ENCODE measurements at regions not wholly inside any gene's neighbourhood (a gene's known extent, or its start where the extent isn't known, plus 50 kb on each side); places are given as distances from the start of the nearest gene placed in this dataset.

DNA sequence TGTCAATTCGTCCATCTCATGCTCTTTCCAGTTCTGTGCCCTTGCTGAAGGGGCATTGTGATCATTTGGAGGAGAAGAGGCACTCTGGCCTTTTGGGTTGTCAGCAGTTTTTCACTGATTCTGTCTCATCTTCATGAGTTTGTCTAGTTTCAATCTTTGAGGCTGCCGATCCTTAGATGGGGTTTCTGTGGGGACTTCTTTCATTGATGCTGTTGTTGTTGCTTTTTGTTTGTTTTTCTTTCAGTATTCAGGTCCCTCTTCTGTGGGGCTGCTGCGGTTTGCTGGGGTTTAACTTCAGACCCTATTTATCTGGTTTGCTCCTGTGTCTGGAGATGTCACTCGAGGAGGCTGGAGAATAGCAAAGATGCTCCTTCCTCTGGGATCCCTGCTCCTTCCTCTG is 224.3 kb downstream of the JRKL start:
- H3K27me3 Mint-ChIP-seq (ENCODE audit: low read depth in 3 of 3) = no peaks in the 10 kb centered on the region
- DNase-seq = no peak
- 100% methylated on average over 1 of the region's 4 CpGs for WGBS (ENCODE audit: insufficient coverage)
- H3K4me3 Mint-ChIP-seq = no peak overlapping the region
- Histone ChIP-seq H3K4me1 (ENCODE audit: control insufficient read depth in 1 of 2, insufficient read depth in 2 of 2, low read length in 2 of 2) (no peaks in the 10 kb centered on the region), H3K36me3 (replicated peaks in 1 of 2; ENCODE audit: control insufficient read depth in 1 of 2, insufficient read depth in 2 of 2, low read length in 2 of 2) (no peaks in the 10 kb centered on the region), H4K20me1 (ENCODE audit: insufficient read depth, low read length) (no peaks in the 10 kb centered on the region), H2AFZ (ENCODE audit: insufficient read depth, low read depth, low read length, poor library complexity, severe bottlenecking) (no peak overlapping the region), H3K9ac (ENCODE audit: insufficient read depth, low read length, poor library complexity, severe bottlenecking) (no peak overlapping the region), H3K9me3 (replicated peaks in 1 of 2; ENCODE audit: control insufficient read depth in 1 of 2, insufficient read depth in 1 of 2, low read length in 2 of 2) (peaks cover 9 to 13% of the 10 kb centered on the region in 2 donors), H3K4me3 (replicated peaks in 1 of 3; ENCODE audit: low read depth in 2 of 3, low read length in 3 of 3) (no peak overlapping the region), H3K27ac (ENCODE audit: low read depth in 1 of 2, low read length in 2 of 2) (no peak overlapping the region), H3K4me2 (replicated peaks; ENCODE audit: extremely low read depth, low read length, poor library complexity, severe bottlenecking) (no peak overlapping the region), H3K27me3 (ENCODE audit: control insufficient read depth in 2 of 2, insufficient read depth in 2 of 2, low read length in 2 of 2) (no peaks in the 10 kb centered on the region), H3K79me2 (ENCODE audit: insufficient read depth, low read length) (no peaks in the 10 kb centered on the region)
- H3K4me1 Mint-ChIP-seq = no peaks in the 10 kb centered on the region
- intact Hi-C loops (cut with micrococcal nuclease) = no loop called here
- no peaks in the 10 kb centered on the region for H3K36me3 Mint-ChIP-seq
- TF ChIP-seq, protein P1, sequence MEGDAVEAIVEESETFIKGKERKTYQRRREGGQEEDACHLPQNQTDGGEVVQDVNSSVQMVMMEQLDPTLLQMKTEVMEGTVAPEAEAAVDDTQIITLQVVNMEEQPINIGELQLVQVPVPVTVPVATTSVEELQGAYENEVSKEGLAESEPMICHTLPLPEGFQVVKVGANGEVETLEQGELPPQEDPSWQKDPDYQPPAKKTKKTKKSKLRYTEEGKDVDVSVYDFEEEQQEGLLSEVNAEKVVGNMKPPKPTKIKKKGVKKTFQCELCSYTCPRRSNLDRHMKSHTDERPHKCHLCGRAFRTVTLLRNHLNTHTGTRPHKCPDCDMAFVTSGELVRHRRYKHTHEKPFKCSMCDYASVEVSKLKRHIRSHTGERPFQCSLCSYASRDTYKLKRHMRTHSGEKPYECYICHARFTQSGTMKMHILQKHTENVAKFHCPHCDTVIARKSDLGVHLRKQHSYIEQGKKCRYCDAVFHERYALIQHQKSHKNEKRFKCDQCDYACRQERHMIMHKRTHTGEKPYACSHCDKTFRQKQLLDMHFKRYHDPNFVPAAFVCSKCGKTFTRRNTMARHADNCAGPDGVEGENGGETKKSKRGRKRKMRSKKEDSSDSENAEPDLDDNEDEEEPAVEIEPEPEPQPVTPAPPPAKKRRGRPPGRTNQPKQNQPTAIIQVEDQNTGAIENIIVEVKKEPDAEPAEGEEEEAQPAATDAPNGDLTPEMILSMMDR (IDR thresholded peaks at IDR 0.05) = no peak
- H3K27ac Mint-ChIP-seq = peak overlapping the region in 1 of 7 donors; percentile 30
- H3K9me3 Mint-ChIP-seq = peaks cover 3 to 11% (median 5%) of the 10 kb centered on the region in 7 donors

DNA sequence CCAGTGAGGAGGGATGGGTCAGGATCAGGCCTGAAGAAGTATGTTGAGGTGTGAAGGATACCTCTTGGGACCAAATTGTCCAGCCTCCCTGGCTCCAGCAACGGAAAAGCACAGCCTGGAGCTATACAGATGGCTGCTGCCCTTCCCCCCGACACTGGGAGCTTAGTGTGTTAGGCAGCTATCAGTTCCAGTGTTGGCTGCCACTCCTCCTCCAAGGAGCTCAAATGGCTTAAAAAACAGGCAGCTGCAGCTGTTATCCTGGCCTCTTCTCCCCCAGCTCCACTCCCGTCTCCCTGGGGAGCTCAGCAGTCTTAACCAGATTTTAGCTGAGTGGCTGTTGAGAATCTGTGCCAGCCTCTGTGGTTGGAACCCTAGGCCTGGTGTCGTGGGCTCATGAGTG is 225.0 kb downstream of the JRKL start:
- intact Hi-C loops (cut with micrococcal nuclease) = no loop called here
- H3K27ac ChIP-seq (ENCODE audit: low read depth in 1 of 2, low read length in 2 of 2) = no peak overlapping the region
- H4K20me1 ChIP-seq (ENCODE audit: insufficient read depth, low read length) = no peaks in the 10 kb centered on the region
- H2AFZ ChIP-seq (ENCODE audit: insufficient read depth, low read depth, low read length, poor library complexity, severe bottlenecking) = no peak overlapping the region
- H3K4me2 ChIP-seq (replicated peaks; ENCODE audit: extremely low read depth, low read length, poor library complexity, severe bottlenecking) = no peak overlapping the region
- H3K79me2 ChIP-seq (ENCODE audit: insufficient read depth, low read length) = no peaks in the 10 kb centered on the region
- TF ChIP-seq, protein P1 (IDR thresholded peaks at IDR 0.05) = no peak
- Mint-ChIP-seq H3K27me3 (ENCODE audit: low read depth in 3 of 3) (no peaks in the 10 kb centered on the region), H3K4me1 (no peaks in the 10 kb centered on the region), H3K9me3 (peaks cover 3 to 11% (median 5%) of the 10 kb centered on the region in 7 donors), H3K4me3 (no peak overlapping the region), H3K27ac (peak overlapping the region in 1 of 7 donors; percentile 30), H3K36me3 (no peaks in the 10 kb centered on the region)
- peaks cover 9 to 13% of the 10 kb centered on the region in 2 donors for H3K9me3 ChIP-seq (replicated peaks in 1 of 2; ENCODE audit: control insufficient read depth in 1 of 2, insufficient read depth in 1 of 2, low read length in 2 of 2)
- no peak for DNase-seq
- no peak overlapping the region for H3K4me3 ChIP-seq (replicated peaks in 1 of 3; ENCODE audit: low read depth in 2 of 3, low read length in 3 of 3)
- H3K27me3 ChIP-seq (ENCODE audit: control insufficient read depth in 2 of 2, insufficient read depth in 2 of 2, low read length in 2 of 2) = no peaks in the 10 kb centered on the region
- no peaks in the 10 kb centered on the region for H3K4me1 ChIP-seq (ENCODE audit: control insufficient read depth in 1 of 2, insufficient read depth in 2 of 2, low read length in 2 of 2)
- WGBS (ENCODE audit: insufficient coverage) = 100% methylated on average over 2 of the region's 4 CpGs
- H3K36me3 ChIP-seq (replicated peaks in 1 of 2; ENCODE audit: control insufficient read depth in 1 of 2, insufficient read depth in 2 of 2, low read length in 2 of 2) = no peaks in the 10 kb centered on the region
- H3K9ac ChIP-seq (ENCODE audit: insufficient read depth, low read length, poor library complexity, severe bottlenecking) = no peak overlapping the region

Data from CD14-positive monocyte (primary cell).